CD1c-positive myeloid dendritic cell (primary cell): ENCODE measurements at regions not wholly inside any gene's neighbourhood (a gene's known extent, or its start where the extent isn't known, plus 50 kb on each side); places are given as distances from the start of the nearest gene placed in this dataset.
A peak's percentile ranks its signal among the peaks of the same experiment; 100 is the strongest.

Source experiments
- DNase-seq: peaks from one replicate; pipeline ENCODE4 v3.0.0-alpha.2; 2016; ENCODE audit errors: extremely low spot score

- no peak for DNase-seq
Measured at GRCh38 chr10:33414841-33415240, 80.4 kb upstream of the NRP1 start.

GRCh38 chr10:33412653-33413361 is 78.3 kb upstream of the NRP1 start:
- DNase-seq, result peak; percentile 91

- DNase-seq, result no peak
Measured at GRCh38 chr10:33412241-33412640, 77.8 kb upstream of the NRP1 start.

GRCh38 chr10:33410860-33411234 is 76.4 kb upstream of the NRP1 start:
- DNase-seq, result no peak

- no peak for DNase-seq
Measured at GRCh38 chr10:33410096-33410859, 75.8 kb upstream of the NRP1 start.

- no peak for DNase-seq
Measured at GRCh38 chr10:33406596-33406995, 72.1 kb upstream of the NRP1 start.

- DNase-seq, result no peak
Measured at GRCh38 chr10:33402220-33403073, 68.0 kb upstream of the NRP1 start.

- no peak for DNase-seq
Measured at GRCh38 chr10:33401300-33401699, 66.8 kb upstream of the NRP1 start.

- no peak for DNase-seq
Measured at GRCh38 chr10:33398796-33399195, 64.3 kb upstream of the NRP1 start.

- DNase-seq, result no peak
Measured at GRCh38 chr10:33396938-33397337, 62.5 kb upstream of the NRP1 start.

GRCh38 chr10:33396279-33396678 is 61.8 kb upstream of the NRP1 start:
- DNase-seq, result no peak

GRCh38 chr10:33395201-33395600 is 60.7 kb upstream of the NRP1 start:
- DNase-seq, result peak; percentile 61

- DNase-seq, result no peak
Measured at GRCh38 chr10:33392706-33393105, 58.2 kb upstream of the NRP1 start.

GRCh38 chr10:33391611-33392465 is 57.4 kb upstream of the NRP1 start:
- no peak for DNase-seq

GRCh38 chr10:33390046-33390445 is 55.6 kb upstream of the NRP1 start:
- DNase-seq, result no peak

- DNase-seq, result no peak
Measured at GRCh38 chr10:33388785-33389184, 54.3 kb upstream of the NRP1 start.

- DNase-seq, result no peak
Measured at GRCh38 chr10:33388382-33388781, 53.9 kb upstream of the NRP1 start.

GRCh38 chr10:33387720-33388119 is 53.3 kb upstream of the NRP1 start:
- no peak for DNase-seq

GRCh38 chr10:33386926-33387325 is 52.5 kb upstream of the NRP1 start:
- DNase-seq, result no peak

GRCh38 chr10:33385686-33386085 is 51.2 kb upstream of the NRP1 start:
- DNase-seq, result no peak

GRCh38 chr10:33385015-33385414 is 50.5 kb upstream of the NRP1 start:
- DNase-seq, result no peak
